Lung (tissue), 11 donors: ENCODE measurements at regions not wholly inside any gene's neighbourhood (a gene's known extent, or its start where the extent isn't known, plus 50 kb on each side); places are given as distances from the start of the nearest gene placed in this dataset.

Experiments
- ATAC-seq: fragments of 200-7000 bp; cut with Tn5 transposase; one replicate; pipeline ENCODE4 v1.9.1; 2020; ENCODE audit warnings: moderate number of reproducible peaks; ENCODE audit not compliant: insufficient read depth, low FRiP score
- DNase-seq, 3 donors: peaks; one replicate each; pipeline ENCODE4 v3.0.0-alpha.2; 2013 to 2017
- H3K27ac ChIP-seq, 2 donors: one replicate each; pipeline ENCODE4 v1.5.1; 2013; ENCODE audit warnings: mild to moderate bottlenecking in 2 of 2, moderate library complexity in 2 of 2, control low read depth in 1 of 2, inconsistent platforms in 1 of 2, low read depth in 1 of 2, low read length in 1 of 2
- H3K27me3 ChIP-seq, 3 donors: one replicate each; pipeline ENCODE4 v1.5.1; 2013; ENCODE audit warnings: low read length in 2 of 3; ENCODE audit not compliant: control insufficient read depth in 3 of 3, insufficient read depth in 3 of 3
- H3K36me3 ChIP-seq, 4 donors: one replicate each; pipeline ENCODE4 v1.5.1; 2013; ENCODE audit warnings: low read length in 4 of 4, mild to moderate bottlenecking in 1 of 4, moderate library complexity in 1 of 4; ENCODE audit not compliant: control insufficient read depth in 4 of 4, insufficient read depth in 4 of 4
- H3K4me1 ChIP-seq, 5 donors: one replicate each; pipeline ENCODE4 v1.5.1; 2013; ENCODE audit warnings: low read length in 5 of 5, mild to moderate bottlenecking in 2 of 5, moderate library complexity in 1 of 5; ENCODE audit not compliant: control insufficient read depth in 5 of 5, insufficient read depth in 5 of 5
- H3K4me3 ChIP-seq: one replicate; pipeline ENCODE4 v1.5.1; 2013; ENCODE audit warnings: mild to moderate bottlenecking, control low read depth, moderate library complexity
- H3K9ac ChIP-seq, 2 donors: one replicate each; pipeline ENCODE4 v1.5.1; 2013; ENCODE audit warnings: low read length in 2 of 2, control low read depth in 1 of 2; ENCODE audit not compliant: insufficient read depth in 1 of 2
- H3K9me3 ChIP-seq, 4 donors: one replicate each; pipeline ENCODE4 v1.5.1; 2013; ENCODE audit warnings: low read length in 3 of 4, mild to moderate bottlenecking in 1 of 4, moderate library complexity in 1 of 4; ENCODE audit not compliant: control insufficient read depth in 4 of 4, insufficient read depth in 3 of 4
- WGBS, 2 donors: extraction: QIAGEN DNeasy Blood & Tissue Kit; methylation state at CpG; one replicate each; pipeline ENCODE4 v1.1.7; 2013; 5-methylcytosine and 5-hydroxymethylcytosine counted together
- TF ChIP-seq, protein P1 (sequence below): IDR thresholded peaks from 2 replicates; pipeline ENCODE4 v1.5.1; 2012; ENCODE audit warnings: mild to moderate bottlenecking; ENCODE audit errors: control extremely low read depth, extremely low read depth
- donor health status: control.
- donor health status: control.
- donor health status: Bipolar disorder and iron deficiency.
- donor health status: healthy.
- donor health status: DM: yes; HTN: yes; CAD: no.

DNA sequence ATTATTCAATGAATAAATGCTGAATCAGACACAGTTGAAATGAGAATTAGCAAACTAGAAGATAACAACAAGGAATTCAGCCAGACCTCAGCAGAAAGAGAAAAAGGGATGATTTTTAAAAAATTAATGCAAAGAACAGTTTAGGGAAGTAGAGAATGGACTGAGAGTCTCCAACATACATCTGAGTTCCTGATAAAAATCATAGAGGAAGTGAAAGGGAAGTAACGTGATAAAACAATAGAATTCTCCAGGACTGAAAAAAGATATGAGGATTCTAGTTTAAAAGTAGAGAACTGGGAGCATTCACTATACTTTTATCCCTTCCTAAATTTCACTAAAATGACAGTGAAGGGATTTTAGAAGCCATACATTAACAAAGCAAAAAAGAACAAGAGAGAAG lies 592.0 kb downstream of the SOX6 start:
- Histone ChIP-seq H3K9me3 (no peaks in the 10 kb centered on the region), H3K27me3 (no peaks in the 10 kb centered on the region), H3K36me3 (no peaks in the 10 kb centered on the region), H3K9ac (no peak overlapping the region), H3K27ac (no peak overlapping the region), H3K4me1 (peaks cover 0 to 5% (median 0%) of the 10 kb centered on the region in 5 donors), H3K4me3 (no peak overlapping the region)
- DNase-seq (no peak), ATAC-seq (no peak)
- TF ChIP-seq, protein P1, sequence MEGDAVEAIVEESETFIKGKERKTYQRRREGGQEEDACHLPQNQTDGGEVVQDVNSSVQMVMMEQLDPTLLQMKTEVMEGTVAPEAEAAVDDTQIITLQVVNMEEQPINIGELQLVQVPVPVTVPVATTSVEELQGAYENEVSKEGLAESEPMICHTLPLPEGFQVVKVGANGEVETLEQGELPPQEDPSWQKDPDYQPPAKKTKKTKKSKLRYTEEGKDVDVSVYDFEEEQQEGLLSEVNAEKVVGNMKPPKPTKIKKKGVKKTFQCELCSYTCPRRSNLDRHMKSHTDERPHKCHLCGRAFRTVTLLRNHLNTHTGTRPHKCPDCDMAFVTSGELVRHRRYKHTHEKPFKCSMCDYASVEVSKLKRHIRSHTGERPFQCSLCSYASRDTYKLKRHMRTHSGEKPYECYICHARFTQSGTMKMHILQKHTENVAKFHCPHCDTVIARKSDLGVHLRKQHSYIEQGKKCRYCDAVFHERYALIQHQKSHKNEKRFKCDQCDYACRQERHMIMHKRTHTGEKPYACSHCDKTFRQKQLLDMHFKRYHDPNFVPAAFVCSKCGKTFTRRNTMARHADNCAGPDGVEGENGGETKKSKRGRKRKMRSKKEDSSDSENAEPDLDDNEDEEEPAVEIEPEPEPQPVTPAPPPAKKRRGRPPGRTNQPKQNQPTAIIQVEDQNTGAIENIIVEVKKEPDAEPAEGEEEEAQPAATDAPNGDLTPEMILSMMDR: no peak
- WGBS, 2 donors: 10 to 30% methylated on average over 1 of the region's 1 CpG

- no peak overlapping the region for H3K27ac ChIP-seq
- TF ChIP-seq, protein P1: no peak
- H3K36me3 ChIP-seq: no peaks in the 10 kb centered on the region
- WGBS, 2 donors: 81 to 100% methylated on average over 1 of the region's 1 CpG
- no peaks in the 10 kb centered on the region for H3K9me3 ChIP-seq
- H3K4me1 ChIP-seq: peaks cover 0 to 11% (median 2%) of the 10 kb centered on the region in 5 donors
- ATAC-seq (peak; percentile 62), DNase-seq (peak in 1 of 3 donors; percentile 29)
- no peaks in the 10 kb centered on the region for H3K27me3 ChIP-seq
- H3K4me3 ChIP-seq: no peak overlapping the region
- no peak overlapping the region for H3K9ac ChIP-seq
Measured at GRCh38 chr11:15764948-15765347, 591.4 kb downstream of the SOX6 start.

DNA sequence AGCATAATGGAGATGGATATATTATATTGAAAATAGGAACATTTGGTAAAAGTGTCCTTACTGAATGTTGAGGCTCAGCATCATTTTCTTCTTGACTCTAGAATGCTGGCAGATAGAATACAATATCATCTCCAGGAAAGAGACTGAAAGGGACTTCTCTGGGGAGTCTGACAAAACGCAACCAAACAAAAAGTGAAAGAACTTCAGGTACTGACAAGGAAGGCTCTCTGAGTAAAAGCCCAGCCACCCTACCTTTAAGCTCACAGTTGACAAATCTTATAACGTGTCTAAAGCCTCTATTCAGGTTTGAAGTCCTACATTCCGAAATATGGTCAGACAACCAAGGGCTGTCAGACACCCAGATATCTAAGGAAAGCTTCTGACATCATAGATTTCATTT lies 590.8 kb downstream of the SOX6 start:
- TF ChIP-seq, protein P1: no peak
- ATAC-seq: no peak
- no peak overlapping the region for H3K27ac ChIP-seq
- H3K9me3 ChIP-seq: no peaks in the 10 kb centered on the region
- no peak overlapping the region for H3K4me3 ChIP-seq
- H3K9ac ChIP-seq: no peak overlapping the region
- WGBS, 2 donors: 78 to 81% methylated on average over 3 of the region's 3 CpGs
- H3K27me3 ChIP-seq: no peaks in the 10 kb centered on the region
- no peak for DNase-seq
- H3K36me3 ChIP-seq: no peaks in the 10 kb centered on the region
- peaks cover 0 to 12% (median 2%) of the 10 kb centered on the region in 5 donors for H3K4me1 ChIP-seq

DNA sequence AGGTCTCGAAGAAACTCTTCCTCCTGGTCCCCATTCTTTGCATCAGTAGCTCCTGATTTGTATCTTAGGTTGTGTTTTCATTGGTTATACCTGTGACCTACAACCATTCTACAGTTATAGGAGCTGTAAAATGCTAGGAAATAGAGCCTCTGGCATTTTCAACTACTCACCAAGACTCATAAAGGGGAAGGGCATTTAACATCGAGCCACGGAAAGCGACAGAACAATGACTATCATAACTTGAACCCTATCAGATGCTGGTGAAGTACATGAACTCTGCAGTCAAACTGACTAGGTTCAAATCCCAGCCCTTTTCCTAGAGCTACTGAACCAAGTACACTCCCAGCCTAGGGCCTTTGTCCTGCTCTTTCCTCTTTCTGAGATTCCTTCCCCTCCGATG lies 588.0 kb downstream of the SOX6 start:
- WGBS, 2 donors: 94 to 96% methylated on average over 5 of the region's 5 CpGs
- no peak overlapping the region for H3K4me3 ChIP-seq
- H3K9ac ChIP-seq: no peak overlapping the region
- ATAC-seq (no peak), DNase-seq (no peak)
- TF ChIP-seq, protein P1: no peak
- no peaks in the 10 kb centered on the region for H3K9me3 ChIP-seq
- H3K4me1 ChIP-seq: peaks cover 0 to 18% (median 11%) of the 10 kb centered on the region in 5 donors
- H3K27ac ChIP-seq: no peak overlapping the region
- H3K36me3 ChIP-seq: no peaks in the 10 kb centered on the region
- H3K27me3 ChIP-seq: no peaks in the 10 kb centered on the region
